ENCODE measurements at regions not wholly inside any gene's neighbourhood (a gene's known extent, or its start where the extent isn't known, plus 50 kb on each side); places are given as distances from the start of the nearest gene placed in this dataset.

DNA sequence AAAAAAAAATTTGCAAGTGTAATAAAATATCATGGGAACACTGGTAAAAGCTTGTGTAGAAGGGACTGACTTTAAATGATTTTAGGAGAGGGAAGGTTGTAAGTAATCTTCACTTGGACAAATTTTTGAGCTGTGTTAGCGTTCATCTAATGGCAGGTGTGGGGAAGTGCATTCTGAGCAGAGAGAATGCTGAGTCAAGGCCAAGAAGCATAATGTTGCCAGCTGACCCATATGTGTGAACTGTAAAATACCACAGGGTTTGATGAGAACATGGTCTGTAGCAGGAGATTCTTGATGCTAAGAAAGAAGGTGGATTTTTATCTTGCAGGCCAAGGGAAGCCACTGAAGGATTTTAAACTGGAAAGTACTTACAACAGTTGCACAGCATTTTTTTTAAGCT lies 98.2 kb upstream of the ZNF32 start:
- no peak for DNase-seq (ENCODE audit: low spot score)

GRCh38 chr10:43739161-43739560 lies 90.5 kb upstream of the ZNF32 start:
- DNase-seq (ENCODE audit: low spot score) = no peak

GRCh38 chr10:43737003-43737402 lies 88.3 kb upstream of the ZNF32 start:
- no peak for DNase-seq (ENCODE audit: low spot score)

DNA sequence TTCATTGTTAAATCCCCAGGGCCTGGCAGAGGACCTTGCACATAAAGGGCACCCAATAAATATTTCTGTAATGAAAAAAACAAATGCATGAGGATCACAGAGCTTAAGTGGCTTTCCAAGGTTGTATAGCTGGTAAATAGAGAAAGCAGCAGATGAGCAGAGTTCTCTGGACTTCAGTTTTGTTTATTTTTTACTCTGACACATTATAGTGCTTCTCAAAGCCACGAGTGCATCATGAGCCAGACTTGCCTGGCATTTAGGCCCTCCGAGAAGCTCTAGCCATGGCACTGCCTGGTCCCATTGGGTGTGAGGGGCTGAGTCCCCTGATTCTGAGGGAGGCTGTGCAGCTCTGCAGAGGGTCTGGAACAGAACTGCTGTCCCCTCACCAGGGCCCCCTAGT lies 87.2 kb upstream of the ZNF32 start:
- no peak for DNase-seq (ENCODE audit: low spot score)

- no peak for DNase-seq (ENCODE audit: low spot score)
These were observed 86.0 kb upstream of the ZNF32 start for GRCh38 chr10:43734716-43735115.

GRCh38 chr10:43731486-43731885 lies 82.8 kb upstream of the ZNF32 start:
- no peak for DNase-seq (ENCODE audit: low spot score)

DNA sequence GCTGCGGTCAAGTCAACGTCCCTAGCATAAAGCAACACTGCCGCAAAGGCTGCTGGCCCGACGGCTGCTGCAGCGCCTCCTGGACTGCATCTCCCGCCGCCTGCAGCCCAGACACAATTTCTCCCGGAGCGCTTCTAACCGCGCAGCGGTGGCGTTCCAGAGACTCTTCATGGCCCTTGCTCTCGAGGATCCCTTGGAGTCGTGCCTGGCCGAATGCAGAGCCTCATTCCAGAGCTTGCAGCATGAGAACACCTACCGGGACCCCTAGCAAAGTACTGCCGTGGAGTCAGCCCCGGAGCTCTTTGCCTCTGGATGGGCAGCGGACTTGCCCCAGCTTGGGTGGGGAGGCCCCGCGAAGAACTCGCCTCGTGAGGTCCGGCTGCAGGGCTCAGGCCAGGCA lies 79.7 kb upstream of the ZNF32 start:
- no peak for DNase-seq (ENCODE audit: low spot score)

DNA sequence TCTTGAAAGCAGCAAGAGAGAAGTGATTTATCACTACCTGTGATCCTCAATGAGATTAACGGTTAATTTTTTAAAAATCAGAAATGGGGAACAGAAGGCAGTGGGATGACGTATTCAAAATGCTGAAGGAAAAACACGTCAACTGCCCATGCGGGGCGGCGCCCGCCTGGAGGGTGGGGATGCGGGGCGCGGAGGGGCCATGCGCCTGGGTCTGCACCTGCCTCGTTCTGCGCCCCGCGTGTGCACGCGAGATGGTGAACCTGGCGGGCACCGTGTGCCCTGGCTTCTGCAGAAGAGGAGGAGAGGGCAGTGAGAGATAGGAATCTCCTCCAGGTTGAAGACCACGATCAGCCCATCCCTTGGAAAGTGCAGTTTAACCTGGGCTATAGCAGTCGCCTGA lies 79.3 kb upstream of the ZNF32 start:
- no peak for DNase-seq (ENCODE audit: low spot score)

DNA sequence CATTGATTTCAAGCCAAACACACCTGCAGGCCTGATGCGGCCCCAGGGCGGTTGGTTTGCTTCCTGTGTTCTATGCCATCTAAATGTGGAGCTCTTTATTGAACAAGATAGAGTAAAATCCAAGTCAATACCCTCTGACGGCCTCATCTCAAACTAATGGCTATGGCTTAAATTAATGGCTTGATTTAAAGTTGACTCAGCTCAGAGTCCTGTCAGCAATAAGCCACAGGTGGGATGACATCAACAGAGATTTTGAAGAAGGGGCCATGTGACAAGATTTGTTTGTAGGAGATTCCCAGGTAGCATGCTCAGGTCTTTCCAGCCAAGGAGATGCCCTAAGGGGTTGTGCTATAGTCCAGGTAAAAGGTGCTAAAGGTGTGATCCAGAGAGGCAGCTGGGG lies 66.7 kb upstream of the ZNF32 start:
- no peak for DNase-seq (ENCODE audit: low spot score)

- DNase-seq (ENCODE audit: low spot score) = no peak
These were observed 64.3 kb upstream of the ZNF32 start for GRCh38 chr10:43712821-43713584.

DNA sequence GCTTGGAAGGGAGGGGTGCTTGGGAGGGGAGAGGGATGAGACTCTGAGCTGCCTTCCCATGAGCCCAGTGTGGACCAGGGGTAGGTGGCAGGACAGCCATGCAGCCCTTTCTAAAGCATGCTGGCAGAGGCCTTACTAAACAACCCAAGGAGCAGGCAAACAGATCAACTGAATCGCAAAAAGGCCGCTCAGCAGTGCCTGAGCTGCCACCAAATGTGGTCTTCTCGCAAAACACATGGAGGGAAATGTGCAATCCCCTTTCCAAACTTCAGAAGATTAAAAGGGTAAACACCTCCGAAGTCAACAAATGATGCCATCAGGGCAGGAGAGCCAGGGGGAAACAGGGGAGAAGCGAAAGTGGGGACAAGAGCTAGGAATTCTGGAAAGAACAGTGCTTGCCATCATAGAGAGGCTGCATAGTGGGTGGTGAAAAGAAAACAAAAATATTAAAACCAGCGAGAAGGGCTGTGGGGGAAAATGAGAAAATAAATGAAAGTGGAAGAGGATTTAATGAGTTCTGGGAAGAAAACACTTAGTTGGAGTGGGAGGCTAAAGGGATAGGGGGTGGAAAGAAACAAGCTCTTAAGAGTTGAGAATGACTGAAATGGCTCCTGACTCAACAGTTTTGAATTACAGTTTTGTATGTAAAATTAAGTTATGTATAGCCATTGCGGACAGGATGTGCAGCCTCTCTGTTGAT lies 62.2 kb upstream of the ZNF32 start:
- DNase-seq (ENCODE audit: low spot score) = no peak

GRCh38 chr10:43708262-43708661 lies 59.6 kb upstream of the ZNF32 start:
- no peak for DNase-seq (ENCODE audit: low spot score)

GRCh38 chr10:43707770-43708169 lies 59.1 kb upstream of the ZNF32 start:
- no peak for DNase-seq (ENCODE audit: low spot score)

- no peak for DNase-seq (ENCODE audit: low spot score)
These were observed 57.5 kb upstream of the ZNF32 start for GRCh38 chr10:43706166-43706565.

DNA sequence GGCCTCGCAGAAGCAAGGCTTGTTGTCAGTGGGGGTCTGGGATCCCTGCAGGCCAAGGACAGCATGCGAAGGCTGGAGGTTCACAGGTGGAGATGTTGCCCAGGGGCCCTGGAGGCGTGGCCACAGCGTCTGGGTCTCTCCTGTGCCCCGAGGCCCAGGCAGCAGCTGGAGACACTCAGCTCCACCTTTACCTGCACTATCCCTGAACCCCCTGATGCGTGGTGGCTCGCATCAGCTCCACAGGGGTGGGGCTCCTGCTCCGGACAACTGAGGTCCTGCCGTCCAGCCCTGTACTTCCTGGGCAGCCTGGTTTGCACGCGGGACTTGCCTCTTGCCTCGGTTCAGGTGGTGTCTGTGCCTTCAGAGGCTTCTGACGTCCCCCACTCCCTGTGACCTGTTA lies 54.6 kb upstream of the ZNF32 start:
- no peak for DNase-seq (ENCODE audit: low spot score)

GRCh38 chr10:43702936-43703281 lies 54.2 kb upstream of the ZNF32 start:
- no peak for DNase-seq (ENCODE audit: low spot score)

- no peak for DNase-seq (ENCODE audit: low spot score)
These were observed 53.7 kb upstream of the ZNF32 start for GRCh38 chr10:43702213-43702935.

GRCh38 chr10:43701295-43701694 lies 52.6 kb upstream of the ZNF32 start:
- no peak for DNase-seq (ENCODE audit: low spot score)

DNA sequence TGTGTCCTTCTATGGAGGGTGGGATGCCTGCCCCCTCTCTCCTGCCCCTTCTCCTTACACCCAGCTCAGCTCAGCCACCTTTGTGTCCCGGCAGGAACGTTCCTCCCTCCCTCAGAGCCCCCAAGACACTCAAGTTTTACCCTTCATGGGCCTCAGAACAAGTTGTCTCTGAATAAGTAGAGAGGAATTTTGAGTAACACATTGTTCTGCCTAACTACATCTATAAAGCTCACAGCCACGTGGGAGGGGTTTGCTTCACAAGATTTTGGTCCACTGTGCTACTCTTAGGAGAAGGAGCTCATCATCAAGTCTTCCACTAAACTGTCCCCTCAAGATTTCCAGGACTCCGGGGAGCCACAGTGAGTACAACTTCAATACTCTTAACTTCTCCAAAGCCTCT lies 51.6 kb upstream of the ZNF32 start:
- no peak for DNase-seq (ENCODE audit: low spot score)

DNA sequence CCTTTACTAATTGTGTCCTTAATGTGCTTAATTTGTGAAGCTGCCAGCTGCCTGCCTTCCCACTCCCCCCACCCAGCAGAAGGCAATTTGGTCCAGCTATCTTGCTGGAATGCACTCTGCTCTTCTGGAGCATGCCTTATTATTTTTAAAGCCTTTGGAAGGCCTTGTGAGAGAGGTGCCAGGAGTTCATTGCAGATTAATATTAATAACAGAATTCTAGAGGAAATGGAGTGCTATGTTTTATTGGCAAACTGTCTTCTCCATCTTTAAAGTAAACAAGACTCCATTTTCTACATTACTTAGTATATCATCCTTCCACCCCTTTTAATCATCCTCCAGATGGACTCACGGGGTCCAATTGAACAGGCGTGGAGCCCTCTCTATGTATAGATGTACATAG lies 50.8 kb upstream of the ZNF32 start:
- no peak for DNase-seq (ENCODE audit: low spot score)
